ENCODE measurements at regions not wholly inside any gene's neighbourhood (a gene's known extent, or its start where the extent isn't known, plus 50 kb on each side); places are given as distances from the start of the nearest gene placed in this dataset.

GRCh38 chr17:77641718-77642117 is 316.8 kb upstream of the TNRC6C start:
- TF ChIP-seq, protein P1, sequence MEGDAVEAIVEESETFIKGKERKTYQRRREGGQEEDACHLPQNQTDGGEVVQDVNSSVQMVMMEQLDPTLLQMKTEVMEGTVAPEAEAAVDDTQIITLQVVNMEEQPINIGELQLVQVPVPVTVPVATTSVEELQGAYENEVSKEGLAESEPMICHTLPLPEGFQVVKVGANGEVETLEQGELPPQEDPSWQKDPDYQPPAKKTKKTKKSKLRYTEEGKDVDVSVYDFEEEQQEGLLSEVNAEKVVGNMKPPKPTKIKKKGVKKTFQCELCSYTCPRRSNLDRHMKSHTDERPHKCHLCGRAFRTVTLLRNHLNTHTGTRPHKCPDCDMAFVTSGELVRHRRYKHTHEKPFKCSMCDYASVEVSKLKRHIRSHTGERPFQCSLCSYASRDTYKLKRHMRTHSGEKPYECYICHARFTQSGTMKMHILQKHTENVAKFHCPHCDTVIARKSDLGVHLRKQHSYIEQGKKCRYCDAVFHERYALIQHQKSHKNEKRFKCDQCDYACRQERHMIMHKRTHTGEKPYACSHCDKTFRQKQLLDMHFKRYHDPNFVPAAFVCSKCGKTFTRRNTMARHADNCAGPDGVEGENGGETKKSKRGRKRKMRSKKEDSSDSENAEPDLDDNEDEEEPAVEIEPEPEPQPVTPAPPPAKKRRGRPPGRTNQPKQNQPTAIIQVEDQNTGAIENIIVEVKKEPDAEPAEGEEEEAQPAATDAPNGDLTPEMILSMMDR (IDR thresholded peaks at IDR 0.05) = no peak
- ATAC-seq = no peak
- peaks cover 0 to under 1% (median 0%) of the 10 kb centered on the region in 4 donors for H3K27me3 ChIP-seq
- intact Hi-C loops (cut with DNase I) = no loop called here
- H3K9me3 ChIP-seq = no peaks in the 10 kb centered on the region
- no peak overlapping the region for H3K27ac ChIP-seq
- H3K4me3 ChIP-seq = no peak overlapping the region
- H3K36me3 ChIP-seq = no peaks in the 10 kb centered on the region
- 62 to 73% methylated on average over 4 of the region's 4 CpGs for WGBS, 2 donors
- no peak for DNase-seq
- H3K4me1 ChIP-seq = no peaks in the 10 kb centered on the region
- FAIRE-seq = no peak

DNA sequence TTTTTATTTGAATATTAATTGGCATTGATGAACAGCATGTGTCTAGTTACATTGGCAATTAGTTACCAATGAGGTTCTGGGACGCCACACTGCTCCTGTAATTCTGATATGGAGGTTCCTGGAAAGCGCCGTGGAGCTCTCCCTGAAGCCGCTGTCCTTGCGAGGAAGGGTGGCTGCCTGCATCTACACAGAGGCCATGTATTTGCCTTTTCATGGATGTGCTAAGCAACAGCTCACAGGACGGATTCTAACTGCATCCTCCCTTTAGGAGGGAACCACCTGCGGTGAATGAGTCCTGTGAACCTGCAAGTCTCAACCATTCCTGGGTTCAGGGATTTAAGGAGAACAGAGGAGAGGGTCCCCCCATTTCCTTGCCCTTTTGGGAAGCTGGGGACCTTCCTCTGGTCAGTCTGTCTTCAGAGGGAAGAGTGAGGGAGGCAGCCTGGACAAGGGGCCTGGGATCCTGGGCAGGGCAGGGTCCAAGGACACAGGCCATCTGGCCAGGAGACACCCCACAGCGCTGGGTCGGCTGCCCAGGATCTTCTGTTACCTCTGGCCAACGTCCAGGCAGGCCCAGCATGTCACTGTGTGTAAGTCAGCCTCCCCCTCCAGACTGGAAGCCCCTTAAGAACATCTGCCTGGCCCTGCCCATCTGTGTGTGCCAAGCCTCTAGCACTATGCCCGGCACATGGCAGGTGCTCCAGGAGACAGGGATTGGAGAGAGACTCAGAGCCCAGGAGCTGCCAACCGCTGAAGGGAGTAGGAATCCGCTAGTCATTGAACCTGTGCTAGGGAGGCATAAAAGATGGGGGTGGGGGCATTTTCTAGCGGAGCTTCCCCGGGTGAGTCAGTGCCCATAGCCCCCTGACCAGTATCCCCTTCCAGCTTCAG is 314.1 kb upstream of the TNRC6C start:
- ATAC-seq (no peak), DNase-seq (no peak), FAIRE-seq (no peak)
- TF ChIP-seq, protein P1 (IDR thresholded peaks at IDR 0.05) = no peak
- Histone ChIP-seq H3K27me3 (no peaks in the 10 kb centered on the region), H3K27ac (no peak overlapping the region), H3K4me3 (no peak overlapping the region), H3K4me1 (no peaks in the 10 kb centered on the region), H3K9me3 (no peaks in the 10 kb centered on the region), H3K36me3 (no peaks in the 10 kb centered on the region)
- 48 to 50% methylated on average over 15 of the region's 15 CpGs for WGBS, 2 donors
- intact Hi-C loops (cut with DNase I) = no loop called here

- Histone ChIP-seq H3K4me3 (no peak overlapping the region), H3K4me1 (no peaks in the 10 kb centered on the region), H3K36me3 (no peaks in the 10 kb centered on the region), H3K9me3 (no peaks in the 10 kb centered on the region), H3K27me3 (no peaks in the 10 kb centered on the region), H3K27ac (no peak overlapping the region)
- intact Hi-C loops (cut with DNase I) = no loop called here
- DNase-seq (no peak), FAIRE-seq (no peak), ATAC-seq (no peak)
- TF ChIP-seq, protein P1 (IDR thresholded peaks at IDR 0.05) = no peak
- WGBS, 2 donors = 23% methylated on average over 27 to 28 of the region's 28 CpGs
Observed at GRCh38 chr17:77645072-77646045, 313.1 kb upstream of the TNRC6C start.

GRCh38 chr17:77646046-77646430 is 312.5 kb upstream of the TNRC6C start:
- H3K4me3 ChIP-seq = no peak overlapping the region
- DNase-seq (no peak), ATAC-seq (no peak), FAIRE-seq (no peak)
- TF ChIP-seq, protein P1 (IDR thresholded peaks at IDR 0.05) = no peak
- H3K4me1 ChIP-seq = no peaks in the 10 kb centered on the region
- H3K27me3 ChIP-seq = no peaks in the 10 kb centered on the region
- no peaks in the 10 kb centered on the region for H3K9me3 ChIP-seq
- intact Hi-C loops (cut with DNase I) = no loop called here
- 54 to 66% methylated on average over 11 of the region's 11 CpGs for WGBS, 2 donors
- H3K27ac ChIP-seq = no peak overlapping the region
- no peaks in the 10 kb centered on the region for H3K36me3 ChIP-seq

All from pancreas (tissue), 10 donors.